DMS153 treated with DMSO at 0.1 percent for 48 hours (cell line): ENCODE measurements at regions not wholly inside any gene's neighbourhood (a gene's known extent, or its start where the extent isn't known, plus 50 kb on each side); places are given as distances from the start of the nearest gene placed in this dataset.

Source experiments
- DNase-seq: peaks from one replicate; lab custom pipeline; 2025; ENCODE audit not compliant: unreplicated experiment; lab: John Stamatoyannopoulos, UW

DNA sequence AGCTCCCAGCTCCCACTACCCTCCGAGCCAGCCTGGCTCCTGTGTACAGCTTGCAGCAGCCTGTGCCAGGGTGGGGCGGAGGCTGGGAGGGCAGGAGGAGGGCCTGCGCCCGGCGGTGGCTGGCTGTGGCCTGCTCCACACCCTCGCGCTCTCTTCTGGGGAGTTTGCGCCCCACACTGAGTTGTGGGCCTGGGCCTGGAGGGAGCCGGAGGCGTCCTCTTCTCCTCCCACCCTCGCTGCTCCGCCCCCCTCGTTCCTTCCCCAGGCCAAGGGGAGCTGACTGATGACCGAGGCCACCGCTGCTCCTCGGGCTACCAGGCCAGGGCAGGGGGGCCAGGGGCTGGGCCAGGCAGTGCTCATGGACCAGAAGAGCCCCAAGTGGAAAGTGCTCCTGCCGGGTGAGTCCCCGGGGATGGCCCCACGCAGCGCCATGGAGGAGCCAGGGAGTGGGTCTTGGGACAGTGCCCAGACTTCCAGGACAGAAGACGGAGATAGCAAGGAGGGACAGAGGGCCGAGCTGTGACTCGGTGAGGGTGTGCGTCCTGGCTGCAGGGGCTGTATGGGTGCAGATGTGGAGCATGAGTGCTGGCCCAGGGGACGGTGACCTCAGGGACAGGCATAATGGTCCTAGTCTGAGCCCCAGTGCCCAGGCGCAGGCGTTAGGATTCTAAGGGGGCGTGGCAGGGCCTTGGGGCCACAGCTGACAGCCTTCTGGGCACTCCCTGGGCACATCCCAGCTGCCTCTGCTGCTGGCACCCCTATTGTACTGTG is 242.1 kb upstream of the GSE1 start:
- no peak for DNase-seq

DNA sequence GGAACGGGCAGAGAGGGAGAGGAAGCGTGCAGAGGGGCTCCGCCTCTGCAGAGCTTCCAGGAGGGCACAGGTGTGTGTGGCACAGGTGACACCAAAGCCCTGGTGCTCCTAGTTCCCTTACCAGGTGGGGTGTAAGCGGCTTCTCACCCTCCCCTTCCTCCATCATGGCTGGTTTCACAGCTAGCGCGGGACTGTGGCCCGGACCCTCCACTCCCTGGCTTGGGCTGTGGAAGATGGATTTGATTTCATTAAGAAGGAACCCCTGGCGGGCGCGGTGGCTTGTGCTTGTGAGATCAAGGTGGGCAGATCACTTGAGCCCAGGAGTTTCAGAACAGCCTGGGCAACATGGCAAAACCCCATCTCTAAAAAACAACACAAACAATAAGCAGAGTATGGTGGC is 241.2 kb upstream of the GSE1 start:
- no peak for DNase-seq

DNA sequence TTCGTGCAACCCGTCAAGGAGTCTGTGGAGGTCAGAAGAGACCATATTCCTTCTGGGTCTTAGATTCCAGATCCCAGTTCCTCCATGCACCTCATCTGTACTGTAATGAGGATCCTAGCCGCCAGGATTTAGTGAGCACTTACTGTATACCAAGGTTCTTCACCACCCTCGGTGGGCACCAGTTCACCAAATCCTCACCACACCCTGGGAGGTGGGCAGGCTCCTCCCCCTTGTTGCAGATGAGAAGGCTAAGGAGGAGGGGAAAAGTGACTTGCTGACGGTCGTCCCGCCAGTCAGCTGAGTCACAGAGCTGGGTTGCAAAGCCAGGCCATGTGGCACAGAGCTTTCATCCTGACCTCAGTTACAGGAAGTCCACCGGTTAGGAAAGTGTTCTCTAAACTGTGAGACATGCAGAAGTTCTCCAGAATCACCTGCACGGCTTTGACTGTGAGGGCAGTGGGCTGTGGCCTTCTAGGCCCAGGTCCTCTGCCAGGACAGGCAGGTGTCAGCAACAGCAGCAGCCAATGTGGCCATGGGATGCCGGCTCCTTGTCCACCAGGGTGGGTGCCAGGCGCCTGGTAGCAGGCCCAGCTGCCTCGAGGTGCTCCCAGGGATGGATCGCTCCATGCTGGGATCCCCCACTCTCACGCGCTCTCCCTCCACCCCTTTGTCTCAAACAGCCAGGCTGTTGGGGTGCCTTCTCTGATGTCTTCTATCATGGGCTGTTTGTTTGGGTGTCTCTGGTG is 240.3 kb upstream of the GSE1 start:
- DNase-seq, result no peak

DNA sequence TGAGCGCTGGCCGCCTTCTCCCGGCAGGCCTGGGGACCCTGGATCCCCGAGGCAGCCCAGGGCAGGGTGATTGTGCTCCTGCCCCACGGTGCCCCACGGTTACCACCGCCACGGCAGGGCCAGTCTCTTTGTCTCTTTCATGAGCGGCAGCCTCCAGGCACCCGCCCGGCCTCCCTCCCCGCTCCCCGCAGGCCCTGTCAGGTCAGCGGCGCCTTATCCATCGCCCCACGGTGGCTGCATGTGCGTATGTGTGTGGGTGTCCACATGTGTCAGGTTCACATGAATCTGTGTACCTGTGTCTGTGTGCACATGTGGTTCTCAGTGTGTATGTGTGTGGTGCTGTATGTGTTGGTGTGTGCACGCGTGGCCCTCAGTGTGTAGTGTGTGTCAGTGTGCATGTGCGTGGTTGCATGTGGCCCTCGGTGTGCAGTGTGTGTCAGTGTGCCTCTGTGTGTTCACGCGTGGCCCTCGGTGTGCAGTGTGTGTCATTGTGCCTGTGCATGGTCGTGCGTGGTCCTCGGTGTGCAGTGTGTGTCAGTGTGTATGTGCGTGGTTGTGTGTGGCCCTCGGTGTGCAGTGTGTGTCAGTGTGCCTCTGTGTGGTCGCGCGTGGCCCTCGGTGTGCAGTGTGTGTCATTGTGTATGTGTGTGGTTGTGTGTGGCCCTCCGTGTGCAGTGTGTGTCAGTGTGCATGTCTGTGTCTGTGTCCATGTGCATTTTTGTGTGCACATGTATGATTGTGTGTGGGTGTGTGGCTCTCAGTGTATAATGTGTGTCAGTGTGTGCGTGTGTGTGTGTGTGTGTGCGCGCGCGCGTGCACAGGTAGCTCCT is 239.2 kb upstream of the GSE1 start:
- no peak for DNase-seq

DNA sequence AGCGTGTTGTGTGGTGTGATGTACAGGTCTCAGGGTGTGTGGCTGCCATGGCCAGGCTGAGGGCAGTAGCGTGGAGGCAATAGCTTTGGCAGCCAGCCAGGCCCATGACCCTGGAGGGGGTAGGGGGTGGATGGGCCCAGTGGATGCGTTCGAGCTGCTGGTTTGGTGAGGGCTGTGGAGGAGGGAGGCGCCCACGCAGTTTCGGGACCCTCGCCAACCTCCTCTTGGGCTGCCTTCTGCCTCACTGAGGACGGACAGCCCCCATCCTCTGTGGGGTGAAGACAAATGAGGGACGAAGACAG is 238.6 kb upstream of the GSE1 start:
- DNase-seq, result no peak

DNA sequence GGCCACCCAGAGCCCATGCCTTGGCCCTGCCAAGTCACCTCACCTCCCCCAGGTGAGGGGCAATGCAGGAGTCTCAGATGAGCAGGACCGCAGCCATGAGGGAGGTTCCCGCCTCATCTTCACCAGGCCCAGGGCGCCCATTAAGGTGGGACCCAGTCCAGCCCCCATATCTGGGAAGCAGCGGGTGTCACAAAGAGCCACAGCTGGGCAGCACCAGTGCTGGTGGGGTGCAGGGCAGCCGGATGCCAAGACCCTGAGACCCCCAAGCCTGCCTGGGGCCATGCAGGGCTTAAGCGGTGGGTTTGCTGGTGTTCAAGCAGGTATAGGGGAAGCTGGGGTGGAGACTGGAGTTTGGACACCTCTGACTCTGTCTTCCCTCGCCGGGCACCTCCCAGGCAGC is 237.8 kb upstream of the GSE1 start:
- DNase-seq, result no peak

DNA sequence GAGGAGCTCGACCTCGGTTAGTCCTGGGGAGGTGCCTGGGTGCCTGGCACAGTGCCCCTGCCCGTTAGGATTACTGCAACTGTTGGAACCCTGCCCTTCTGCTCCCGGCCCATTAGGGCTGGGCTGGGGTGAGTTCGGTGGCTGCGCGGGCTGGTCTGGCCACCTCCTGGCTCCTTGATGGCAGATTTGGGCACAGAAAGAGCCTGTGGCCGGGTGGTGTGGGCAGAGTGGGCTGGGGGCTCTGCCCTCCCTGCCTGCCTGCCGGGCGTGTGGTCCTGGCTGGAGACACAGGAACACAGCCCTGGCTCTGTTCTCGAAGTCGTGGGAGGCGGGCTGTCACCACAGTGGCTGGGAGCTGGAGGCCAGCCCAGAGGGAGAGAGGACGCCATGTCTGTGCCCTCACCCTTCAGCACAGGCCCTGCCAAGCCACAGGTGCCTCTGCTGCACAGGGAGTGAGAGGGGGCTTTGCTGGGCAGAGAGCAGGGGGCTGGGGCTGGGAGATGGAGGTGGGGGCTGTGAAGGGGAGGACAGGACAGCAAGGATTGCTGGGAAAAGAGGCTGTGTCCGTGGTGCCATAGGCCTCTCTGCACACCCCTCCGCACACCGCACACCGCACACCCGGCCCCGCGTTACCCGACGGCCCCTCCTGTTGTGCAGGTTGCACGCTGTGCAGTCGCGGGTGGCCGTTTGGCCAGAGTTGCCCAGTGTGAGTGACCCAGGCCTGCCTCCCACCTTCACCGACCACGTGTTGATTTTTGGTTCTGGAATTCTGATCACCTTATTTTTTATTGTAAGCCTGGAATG is 236.6 kb upstream of the GSE1 start:
- DNase-seq, result no peak

DNA sequence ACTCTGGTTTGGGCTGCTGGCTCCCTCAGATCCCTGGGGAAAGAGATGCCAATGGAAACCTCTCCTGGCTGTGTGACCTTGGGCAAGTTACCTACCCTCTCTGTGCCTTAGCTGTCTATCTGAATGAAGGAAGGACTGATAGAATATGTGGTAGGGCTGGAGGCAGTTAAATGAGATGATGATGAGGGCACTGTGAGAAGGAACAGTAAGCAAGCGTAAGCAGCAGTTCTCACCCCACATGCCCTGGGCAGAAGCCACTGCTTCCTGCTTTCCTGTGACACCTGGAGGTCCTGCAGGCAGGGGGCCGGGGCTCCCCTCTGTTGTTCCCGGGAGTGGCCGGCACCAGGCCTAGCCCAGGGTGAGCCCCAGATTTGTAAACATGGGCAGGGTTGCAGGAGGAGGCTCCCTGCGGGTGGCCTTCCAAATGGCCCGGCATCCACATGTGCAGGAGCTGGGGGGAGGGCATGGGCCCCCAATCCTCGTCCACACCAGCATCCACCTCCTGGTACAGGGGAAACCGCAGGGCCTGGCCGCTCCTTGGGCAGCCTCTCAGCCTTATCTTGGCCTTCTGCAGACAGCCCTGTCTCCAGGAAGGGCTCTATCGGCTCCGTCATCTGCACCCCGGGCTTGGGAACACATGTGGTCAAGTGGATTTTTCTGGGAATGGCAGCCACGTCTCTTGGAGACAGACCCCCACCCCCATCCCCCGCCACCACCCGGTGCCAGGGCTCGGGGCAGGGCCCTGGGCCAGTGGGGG is 235.6 kb upstream of the GSE1 start:
- DNase-seq, result no peak

DNA sequence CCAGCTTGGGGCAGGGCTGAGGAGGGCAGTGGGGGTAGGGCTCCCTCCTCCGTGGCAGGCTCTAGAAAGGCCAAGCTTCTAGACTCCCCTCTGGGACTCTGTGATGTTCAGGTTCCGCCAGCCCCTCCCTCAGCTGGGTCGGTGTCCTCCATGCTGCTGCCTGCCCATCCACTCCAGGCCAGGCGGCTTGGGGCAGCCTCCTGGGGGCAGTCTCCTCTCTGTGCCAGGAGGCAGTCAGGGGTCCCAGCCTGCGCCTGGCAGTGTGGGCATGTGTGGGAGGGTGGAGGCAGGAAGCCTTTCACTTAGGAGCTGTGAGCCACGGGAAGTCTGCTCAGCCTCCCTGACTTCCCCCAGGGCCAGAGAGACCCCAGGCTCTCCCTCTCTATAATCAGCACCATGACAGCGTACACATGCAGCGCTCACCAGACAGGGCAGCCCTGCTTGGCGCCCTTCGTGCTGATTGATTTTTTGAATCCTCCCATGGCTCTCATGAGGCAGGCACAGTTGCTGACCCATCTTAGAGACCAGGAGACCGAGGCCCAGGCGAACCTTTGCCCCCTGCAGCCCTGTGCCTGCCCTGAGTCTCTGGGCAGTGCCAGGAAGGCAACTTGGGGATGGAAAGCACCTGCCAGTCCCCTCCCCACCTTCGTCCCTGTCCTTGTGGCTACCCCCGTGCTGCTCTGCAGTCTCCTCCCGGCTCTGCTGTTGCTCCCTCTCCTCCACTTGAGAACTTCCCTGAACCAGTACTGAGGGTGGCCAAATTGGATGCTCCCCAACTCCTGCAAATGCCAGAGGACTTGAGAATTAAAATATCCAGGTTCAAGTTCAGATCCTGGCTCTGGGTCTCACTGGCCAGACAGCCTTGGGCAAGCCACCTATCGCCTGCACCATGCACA is 234.7 kb upstream of the GSE1 start:
- no peak for DNase-seq

DNA sequence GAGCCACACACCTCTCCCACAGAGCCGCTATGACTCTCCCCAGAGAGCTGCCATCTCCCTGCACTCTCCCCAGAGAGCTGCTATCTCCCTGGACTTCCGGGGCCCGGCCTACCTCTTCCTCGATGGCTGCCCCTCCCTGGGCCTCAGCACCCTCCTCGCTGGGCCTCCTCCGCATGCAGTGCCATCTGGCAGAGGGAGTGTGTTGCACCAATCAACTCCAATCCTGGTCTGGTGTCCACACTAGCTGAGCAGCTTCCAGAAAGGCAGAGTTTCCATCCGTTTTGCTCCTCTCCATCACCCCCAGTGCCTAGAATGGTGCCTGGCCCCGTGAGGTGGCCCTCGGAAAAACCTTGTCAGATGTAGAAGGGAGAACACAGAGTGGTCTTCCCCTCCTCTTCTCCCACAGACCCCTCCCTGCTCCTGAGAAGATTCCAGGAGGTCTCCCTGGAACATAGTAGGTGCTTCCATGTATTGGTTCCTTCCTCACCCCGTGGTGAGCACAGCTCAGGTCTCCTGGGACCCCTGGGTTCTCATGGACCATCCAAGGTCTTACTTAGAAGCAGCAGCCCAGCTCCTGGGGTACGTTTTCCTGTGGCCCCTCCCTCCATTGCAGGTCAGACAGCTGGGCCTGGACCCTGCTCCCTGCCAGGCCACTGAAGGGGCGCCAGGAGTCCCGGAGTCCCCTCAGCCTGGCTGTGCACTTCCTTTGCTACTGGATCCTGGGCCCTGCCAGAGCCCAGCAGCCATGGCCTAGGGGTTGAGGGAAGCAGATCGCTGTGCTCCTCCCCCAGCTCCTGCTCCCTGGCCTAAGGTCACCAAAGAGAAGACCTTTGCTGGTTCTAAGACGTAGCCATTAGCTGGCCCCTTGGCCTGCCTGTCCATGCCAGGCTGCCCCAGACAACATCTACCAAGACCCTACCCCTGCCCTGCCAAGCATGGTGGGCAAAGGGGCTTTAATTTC is 233.8 kb upstream of the GSE1 start:
- DNase-seq, result no peak

DNA sequence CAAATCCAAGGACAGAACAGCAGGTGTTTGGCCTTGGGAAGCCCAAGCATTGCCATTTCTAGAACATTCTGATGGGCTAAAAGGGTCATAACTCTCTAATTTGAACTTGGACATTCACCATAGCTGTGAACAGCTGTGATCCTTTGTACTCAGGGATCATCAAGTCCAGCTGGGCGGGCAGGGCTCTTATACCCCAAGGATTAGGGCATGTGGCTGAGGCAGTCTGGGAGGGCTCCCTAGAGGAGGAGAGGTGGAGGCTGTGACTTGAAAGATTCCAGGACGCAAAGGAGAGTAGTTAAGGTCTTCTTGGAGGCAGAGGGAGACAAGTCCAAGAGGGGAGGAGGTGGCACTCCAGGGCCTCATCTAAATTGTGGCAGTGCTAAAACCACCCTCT is 233.1 kb upstream of the GSE1 start:
- no peak for DNase-seq

DNA sequence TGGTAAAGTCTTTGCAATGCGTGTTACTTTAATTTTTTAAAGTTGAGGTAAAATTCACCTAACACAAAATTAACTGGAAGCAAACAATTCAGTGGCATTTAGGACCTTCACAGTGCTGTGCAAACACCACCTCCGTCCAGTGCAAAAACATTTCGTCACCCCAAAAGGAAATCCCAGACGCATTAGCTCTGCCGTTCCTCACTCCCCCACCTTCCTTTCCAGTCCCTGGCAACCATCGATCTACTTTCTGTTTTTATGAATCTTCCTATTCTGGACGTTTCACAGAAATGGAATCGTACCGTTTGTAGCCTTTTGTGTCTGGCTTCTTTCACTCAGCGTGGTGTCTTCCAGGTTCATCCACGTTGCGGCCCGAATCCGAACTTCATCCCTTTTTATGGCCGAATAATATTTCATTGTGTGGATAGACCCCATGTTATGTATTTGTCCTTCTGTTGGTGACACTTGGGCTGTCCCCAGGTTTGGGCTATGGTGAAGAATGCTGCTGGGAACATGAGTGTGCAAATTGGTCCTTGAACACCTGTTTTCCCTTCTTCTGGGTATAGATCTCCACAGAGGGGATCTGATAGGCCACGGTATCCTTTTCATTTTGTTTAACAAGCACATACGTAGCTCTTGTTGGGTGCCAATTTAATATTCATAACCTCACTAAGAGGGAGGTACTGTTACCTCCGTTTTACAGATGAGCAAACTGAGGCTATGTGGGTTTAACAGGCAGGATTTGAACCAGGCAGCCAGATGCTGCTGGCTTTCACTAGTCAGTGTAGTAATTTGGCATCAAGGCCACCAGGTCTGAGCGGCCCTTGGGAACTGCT is 232.0 kb upstream of the GSE1 start:
- DNase-seq, result no peak

DNA sequence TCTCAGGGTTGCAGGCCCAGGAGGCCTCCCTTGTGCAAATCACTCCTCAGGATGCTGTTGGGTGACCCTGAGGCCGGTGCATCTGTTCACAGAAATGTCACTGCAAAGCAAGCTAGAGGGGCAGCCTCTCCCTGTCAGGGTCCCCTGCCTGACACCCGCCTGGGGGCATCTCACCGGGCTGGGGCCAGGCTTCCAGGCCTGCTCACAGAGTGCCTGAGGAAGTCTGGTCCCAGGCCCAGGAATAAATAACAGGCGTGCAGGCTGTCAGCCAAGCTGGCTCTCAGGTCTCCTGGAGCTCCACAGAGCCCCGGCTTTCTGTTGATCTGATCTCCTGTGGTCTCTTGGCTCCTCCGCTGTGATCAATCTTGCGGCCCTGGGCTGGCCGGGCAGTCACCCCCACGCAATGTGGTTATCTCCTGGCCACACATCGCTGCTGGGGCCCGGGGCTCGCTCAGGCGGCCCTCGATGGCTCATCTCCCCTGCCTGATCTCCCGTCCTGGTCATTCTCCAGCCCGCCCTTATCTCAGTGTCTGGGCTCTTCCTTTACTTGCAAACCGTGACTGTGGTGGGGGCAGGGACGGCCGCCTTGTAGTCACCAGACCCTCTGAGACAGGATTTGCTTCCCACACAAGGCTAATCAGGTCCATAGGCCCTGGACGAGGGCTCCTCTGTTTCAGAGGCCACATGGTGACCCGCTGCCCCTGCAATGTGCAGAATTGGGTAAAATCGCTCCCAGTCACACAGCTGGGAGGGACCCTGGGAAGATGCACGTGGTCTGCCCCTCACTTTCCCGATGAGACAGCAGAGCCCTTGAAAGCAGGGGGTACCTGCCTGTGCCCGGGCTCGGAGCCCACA is 231.2 kb upstream of the GSE1 start:
- no peak for DNase-seq

DNA sequence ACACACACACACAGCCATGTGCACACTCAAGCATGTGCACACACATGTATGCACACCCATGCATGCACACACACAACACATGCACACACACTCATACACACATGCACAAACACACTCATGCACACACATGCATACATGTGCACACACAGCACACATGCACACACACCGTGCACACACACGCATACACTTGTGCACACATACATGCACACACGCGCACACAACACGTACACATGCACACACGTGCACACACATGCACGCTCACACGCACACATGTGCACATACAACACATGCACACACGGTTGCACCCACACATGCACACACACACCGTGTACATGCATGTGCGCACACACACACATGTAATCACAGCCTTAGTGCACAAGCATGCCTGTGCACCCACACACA is 230.4 kb upstream of the GSE1 start:
- DNase-seq, result no peak

DNA sequence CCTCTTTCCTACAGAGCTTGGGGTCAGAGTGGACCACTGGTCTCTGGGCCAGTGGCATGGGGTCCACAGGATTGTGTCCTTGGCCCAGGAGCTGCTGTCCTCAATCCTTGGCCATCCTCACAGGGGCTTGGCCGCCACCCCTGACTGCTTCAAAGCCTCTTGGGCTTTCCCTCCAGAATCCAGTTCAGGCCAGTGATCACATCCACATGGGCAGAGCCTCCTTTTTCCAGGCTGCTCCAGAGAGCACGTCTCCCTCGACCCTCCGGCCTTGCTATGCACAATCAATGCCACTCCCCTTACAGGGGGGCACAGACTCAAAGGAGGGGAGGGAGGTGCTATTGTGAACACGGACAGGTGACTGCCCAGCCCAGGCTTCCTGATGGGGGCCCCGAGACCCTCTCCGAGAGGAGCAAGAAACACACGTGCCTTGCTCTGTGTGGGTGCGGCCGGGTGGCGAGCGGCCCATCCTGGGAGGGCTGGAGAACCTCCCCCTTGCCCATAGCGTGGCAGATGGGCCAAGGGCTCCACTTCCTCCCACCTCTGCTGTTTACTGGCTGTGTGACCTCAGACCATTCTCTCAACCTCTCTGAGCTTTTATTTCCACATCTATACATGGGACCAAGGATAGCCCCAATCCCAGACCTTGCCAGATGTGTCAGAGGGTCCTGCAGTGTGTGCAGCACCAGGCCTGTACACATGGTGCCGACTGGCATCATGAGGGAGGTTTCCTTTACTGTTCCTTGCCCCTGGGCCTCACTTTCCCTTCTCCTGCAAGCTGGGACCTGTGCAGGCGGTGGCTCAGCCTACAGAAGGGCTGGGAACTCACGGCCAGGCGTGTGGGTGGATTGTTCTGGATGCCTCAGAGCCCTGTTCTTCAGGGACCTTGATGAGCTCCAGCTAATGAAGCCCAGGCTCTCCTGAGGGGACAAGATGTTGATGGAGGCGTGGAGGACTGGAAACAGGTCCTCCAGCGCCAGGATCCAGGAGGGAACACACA is 229.0 kb upstream of the GSE1 start:
- DNase-seq, result no peak
